Peyer's patch (tissue), 4 donors: ENCODE measurements at regions not wholly inside any gene's neighbourhood (a gene's known extent, or its start where the extent isn't known, plus 50 kb on each side); places are given as distances from the start of the nearest gene placed in this dataset.

ENCODE experiments used
- CTCF ChIP-seq, 6 experiments: fragments of 450-650 bp in 4 of 6; fragments of 200-600 bp in 2 of 6; sonication (generic) in 1 of 6; IDR thresholded peaks; one replicate each; pipeline ENCODE4 v1.5.1; 2017 to 2019; ENCODE audit warnings: antibody characterized with exemption in 6 of 6, mild to moderate bottlenecking in 3 of 6, moderate library complexity in 1 of 6
- POLR2A ChIP-seq, 2 donors: fragments of 450-650 bp; IDR thresholded peaks; one replicate each; pipeline ENCODE4 v1.5.1; 2017; ENCODE audit warnings: antibody characterized with exemption in 2 of 2, mild to moderate bottlenecking in 2 of 2, moderate library complexity in 2 of 2

- TF ChIP-seq CTCF (IDR thresholded peaks at IDR 0.05) (no peak), POLR2A (IDR thresholded peaks at IDR 0.05) (no peak)
Measured at GRCh38 chr10:57593983-57594573, 673.6 kb downstream of the IPMK start.
